ENCODE measurements at regions not wholly inside any gene's neighbourhood (a gene's known extent, or its start where the extent isn't known, plus 50 kb on each side); places are given as distances from the start of the nearest gene placed in this dataset.

DNA sequence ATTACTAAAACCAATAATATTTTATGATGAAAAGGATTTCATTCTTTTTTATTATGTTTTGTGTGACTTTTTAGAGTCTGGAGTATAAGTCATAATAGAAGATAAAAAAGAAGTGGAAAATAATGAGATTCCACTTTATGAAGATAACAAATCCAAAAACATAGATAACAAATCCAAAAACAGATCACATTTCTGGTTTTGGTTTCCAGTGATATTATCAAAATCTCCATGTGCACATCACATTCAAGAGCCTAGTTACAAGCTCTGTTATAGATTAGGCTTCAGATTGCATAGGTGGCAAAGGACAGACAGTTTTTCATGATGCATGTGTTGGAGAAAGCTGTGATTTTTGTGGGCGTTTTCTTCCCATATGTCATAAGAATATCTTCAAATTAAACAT is 648.2 kb downstream of the STK39 start:
- no peak overlapping the region for H3K27ac ChIP-seq
- H3K27me3 ChIP-seq (replicated peaks; ENCODE audit: insufficient read depth): no peaks in the 10 kb centered on the region
- no peak for TF ChIP-seq POLR2A (IDR thresholded peaks at IDR 0.05)
- intact Hi-C loops (cut with DNase I): no loop called here
- DNase-seq (ENCODE audit: low spot score): no peak
- 77% methylated on average over 1 of the region's 1 CpG for WGBS
- H3K36me3 ChIP-seq: no peaks in the 10 kb centered on the region
- H3K4me1 ChIP-seq (replicated peaks): no peaks in the 10 kb centered on the region
- H3K9me3 ChIP-seq: no peaks in the 10 kb centered on the region
- H3K4me3 ChIP-seq: no peak overlapping the region

DNA sequence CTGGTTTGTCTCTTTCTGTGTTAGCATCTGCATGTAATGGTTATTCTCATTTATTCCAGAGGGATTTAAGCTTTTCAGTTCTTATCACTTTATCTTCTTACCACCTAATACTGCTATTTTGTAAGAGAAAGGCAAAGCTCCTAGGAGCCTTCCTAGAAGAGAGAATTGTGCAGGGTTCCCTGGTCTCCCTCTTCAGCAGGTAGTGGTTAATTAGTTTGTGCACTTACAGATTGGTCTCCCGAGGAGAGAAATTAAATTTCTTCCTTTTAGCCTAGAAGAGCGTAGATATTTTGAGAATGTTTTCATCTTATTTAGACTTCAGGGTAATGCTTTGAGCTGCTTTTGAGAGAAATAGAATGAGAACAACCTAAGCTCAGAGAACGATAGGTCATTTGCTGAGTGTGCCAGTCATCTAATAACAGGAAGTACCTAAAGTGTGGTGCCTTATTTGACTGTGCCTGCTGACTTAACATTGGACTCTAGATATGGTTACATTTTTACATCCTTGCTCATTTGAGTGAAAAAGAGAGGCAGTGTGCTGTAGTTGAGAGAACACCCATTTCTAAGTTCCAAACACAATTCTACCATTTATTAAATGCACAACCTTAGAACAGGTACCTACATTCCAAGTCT is 651.4 kb downstream of the STK39 start:
- Histone ChIP-seq H3K4me3 (no peak overlapping the region), H3K4me1 (replicated peaks) (no peaks in the 10 kb centered on the region), H3K27me3 (replicated peaks; ENCODE audit: insufficient read depth) (no peaks in the 10 kb centered on the region), H3K36me3 (no peaks in the 10 kb centered on the region), H3K9me3 (no peaks in the 10 kb centered on the region), H3K27ac (no peak overlapping the region)
- 59% methylated on average over 3 of the region's 3 CpGs for whole genome bisulfite sequencing
- no peak for TF ChIP-seq POLR2AphosphoS5 (IDR thresholded peaks at IDR 0.05)
- intact Hi-C loops (cut with DNase I): no loop called here
- DNase-seq (ENCODE audit: low spot score): no peak

- 84% methylated on average over 3 of the region's 3 CpGs for WGBS
Measured at GRCh38 chr2:167595021-167595420, 652.4 kb downstream of the STK39 start.

DNA sequence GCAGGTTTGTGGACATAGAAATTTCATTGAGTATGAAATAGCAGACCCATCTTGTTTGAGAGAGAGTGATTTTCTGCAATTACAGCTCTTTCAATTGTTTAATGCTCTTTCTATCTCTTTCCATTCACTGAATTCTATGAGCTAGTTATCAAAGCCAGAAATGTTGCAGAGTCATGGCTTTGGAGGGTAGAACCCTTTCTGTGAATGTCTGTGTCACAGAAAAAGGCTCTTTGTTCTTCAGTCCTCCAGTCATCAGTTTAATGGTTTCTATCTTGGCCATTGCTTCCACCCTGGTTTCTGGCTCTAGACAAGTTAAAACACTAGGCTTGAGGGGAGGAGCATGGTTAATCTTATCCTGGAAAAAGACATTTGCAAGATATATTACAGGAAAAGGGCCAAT is 655.0 kb downstream of the STK39 start:
- H3K36me3 ChIP-seq: no peaks in the 10 kb centered on the region
- TF ChIP-seq POLR2AphosphoS5 (IDR thresholded peaks at IDR 0.05) (no peak), POLR2A (IDR thresholded peaks at IDR 0.05) (no peak)
- TF ChIP-seq, protein P1, sequence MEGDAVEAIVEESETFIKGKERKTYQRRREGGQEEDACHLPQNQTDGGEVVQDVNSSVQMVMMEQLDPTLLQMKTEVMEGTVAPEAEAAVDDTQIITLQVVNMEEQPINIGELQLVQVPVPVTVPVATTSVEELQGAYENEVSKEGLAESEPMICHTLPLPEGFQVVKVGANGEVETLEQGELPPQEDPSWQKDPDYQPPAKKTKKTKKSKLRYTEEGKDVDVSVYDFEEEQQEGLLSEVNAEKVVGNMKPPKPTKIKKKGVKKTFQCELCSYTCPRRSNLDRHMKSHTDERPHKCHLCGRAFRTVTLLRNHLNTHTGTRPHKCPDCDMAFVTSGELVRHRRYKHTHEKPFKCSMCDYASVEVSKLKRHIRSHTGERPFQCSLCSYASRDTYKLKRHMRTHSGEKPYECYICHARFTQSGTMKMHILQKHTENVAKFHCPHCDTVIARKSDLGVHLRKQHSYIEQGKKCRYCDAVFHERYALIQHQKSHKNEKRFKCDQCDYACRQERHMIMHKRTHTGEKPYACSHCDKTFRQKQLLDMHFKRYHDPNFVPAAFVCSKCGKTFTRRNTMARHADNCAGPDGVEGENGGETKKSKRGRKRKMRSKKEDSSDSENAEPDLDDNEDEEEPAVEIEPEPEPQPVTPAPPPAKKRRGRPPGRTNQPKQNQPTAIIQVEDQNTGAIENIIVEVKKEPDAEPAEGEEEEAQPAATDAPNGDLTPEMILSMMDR (IDR thresholded peaks at IDR 0.05): no peak
- no peaks in the 10 kb centered on the region for H3K4me1 ChIP-seq (replicated peaks)
- no peak for DNase-seq (ENCODE audit: low spot score)
- intact Hi-C loops (cut with DNase I): no loop called here
- H3K4me3 ChIP-seq: no peak overlapping the region
- no peak overlapping the region for H3K27ac ChIP-seq
- no peaks in the 10 kb centered on the region for H3K27me3 ChIP-seq (replicated peaks; ENCODE audit: insufficient read depth)
- H3K9me3 ChIP-seq: no peaks in the 10 kb centered on the region

More at GRCh38 chr2:167595021-167595420, 652.4 kb downstream of the STK39 start:
- H3K27me3 ChIP-seq (replicated peaks; ENCODE audit: insufficient read depth): no peaks in the 10 kb centered on the region
- H3K27ac ChIP-seq: no peak overlapping the region
- H3K36me3 ChIP-seq: no peaks in the 10 kb centered on the region
- no peak overlapping the region for H3K4me3 ChIP-seq
- H3K9me3 ChIP-seq: no peaks in the 10 kb centered on the region
- no peaks in the 10 kb centered on the region for H3K4me1 ChIP-seq (replicated peaks)
- no peak for TF ChIP-seq POLR2AphosphoS5 (IDR thresholded peaks at IDR 0.05)
- DNase-seq (ENCODE audit: low spot score): no peak
- intact Hi-C loops (cut with DNase I): no loop called here

DNA sequence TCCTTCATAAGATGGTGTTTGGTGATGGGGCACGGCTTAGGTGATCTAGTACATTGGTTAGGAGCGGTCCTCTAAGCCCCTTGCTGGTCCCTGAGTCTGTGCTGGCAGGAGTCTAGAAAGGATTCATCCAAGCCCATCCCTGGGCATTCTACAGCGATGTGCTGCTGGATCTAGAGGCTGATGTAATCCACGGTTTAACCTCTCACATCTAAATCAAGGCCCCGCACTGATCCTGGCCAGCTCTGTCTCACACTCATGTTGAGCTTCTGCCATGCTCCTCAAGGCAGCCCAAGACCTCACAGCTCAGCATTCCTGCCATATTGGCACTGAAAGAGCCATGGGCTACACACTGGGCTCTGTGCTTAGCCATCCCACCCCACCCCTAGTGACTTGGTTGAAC is 664.8 kb downstream of the STK39 start:
- H3K4me3 ChIP-seq: no peak overlapping the region
- TF ChIP-seq, protein P1 (IDR thresholded peaks at IDR 0.05): no peak
- TF ChIP-seq POLR2AphosphoS5 (IDR thresholded peaks at IDR 0.05) (no peak), POLR2A (IDR thresholded peaks at IDR 0.05) (no peak)
- no peaks in the 10 kb centered on the region for H3K36me3 ChIP-seq
- H3K27me3 ChIP-seq (replicated peaks; ENCODE audit: insufficient read depth): no peaks in the 10 kb centered on the region
- no peak for DNase-seq (ENCODE audit: low spot score)
- no peak overlapping the region for H3K27ac ChIP-seq
- no peaks in the 10 kb centered on the region for H3K9me3 ChIP-seq
- intact Hi-C loops (cut with DNase I): no loop called here
- no peaks in the 10 kb centered on the region for H3K4me1 ChIP-seq (replicated peaks)
- WGBS: 93% methylated on average over 5 of the region's 5 CpGs

- Histone ChIP-seq H3K27me3 (replicated peaks; ENCODE audit: insufficient read depth) (no peaks in the 10 kb centered on the region), H3K9me3 (no peaks in the 10 kb centered on the region), H3K36me3 (no peaks in the 10 kb centered on the region), H3K4me1 (replicated peaks) (no peaks in the 10 kb centered on the region), H3K4me3 (no peak overlapping the region), H3K27ac (no peak overlapping the region)
- no peak for DNase-seq (ENCODE audit: low spot score)
- intact Hi-C loops (cut with DNase I): no loop called here
- TF ChIP-seq POLR2AphosphoS5 (IDR thresholded peaks at IDR 0.05): no peak
- TF ChIP-seq, protein P1 (IDR thresholded peaks at IDR 0.05): no peak
- no peak for TF ChIP-seq POLR2A (IDR thresholded peaks at IDR 0.05)
- 35% methylated on average over 6 of the region's 6 CpGs for WGBS
Measured at GRCh38 chr2:167581961-167582574, 665.3 kb downstream of the STK39 start.
